GM23338 (cell line): ENCODE measurements at regions not wholly inside any gene's neighbourhood (a gene's known extent, or its start where the extent isn't known, plus 50 kb on each side); places are given as distances from the start of the nearest gene placed in this dataset.

Experiments used
- ATAC-seq: fragments of 200-7000 bp; cut with Tn5 transposase; 3 replicates; pipeline ENCODE4 v1.9.1; 2020
- DNase-seq: peaks from one replicate; pipeline ENCODE4 v3.0.0-alpha.2; 2015; ENCODE audit warnings: low spot score
- H2AFZ ChIP-seq: fragments of 200-600 bp; sonication (generic); 2 replicates; pipeline ENCODE4 v1.8.0; 2016; ENCODE audit warnings: antibody characterized with exemption, mild to moderate bottlenecking, moderate library complexity
- H3F3A ChIP-seq: fragments of 200-600 bp; sonication (generic); replicated peaks from 2 replicates; pipeline ENCODE4 v1.8.0; 2017; ENCODE audit warnings: antibody characterized with exemption, mixed run types, low read depth
- H3K27ac ChIP-seq: fragments of 200-600 bp; sonication (generic); 2 replicates; pipeline ENCODE4 v1.6.1; 2016; ENCODE audit warnings: low read depth
- H3K27me3 ChIP-seq: fragments of 200-600 bp; sonication (generic); 2 replicates; pipeline ENCODE4 v1.8.0; 2016; ENCODE audit warnings: mild to moderate bottlenecking, mixed run types, moderate library complexity; ENCODE audit not compliant: insufficient read depth
- H3K36me3 ChIP-seq: fragments of 200-600 bp; sonication (generic); 2 replicates; pipeline ENCODE4 v1.8.0; 2016; ENCODE audit warnings: mild to moderate bottlenecking; ENCODE audit not compliant: insufficient read depth
- H3K4me1 ChIP-seq: fragments of 200-600 bp; sonication (generic); 2 replicates; pipeline ENCODE4 v1.8.0; 2016; ENCODE audit warnings: mild to moderate bottlenecking, moderate library complexity; ENCODE audit not compliant: insufficient read depth
- H3K4me2 ChIP-seq: fragments of 200-600 bp; sonication (generic); 2 replicates; pipeline ENCODE4 v1.7.1; 2017; ENCODE audit warnings: mixed run types
- H3K4me3 ChIP-seq: fragments of 200-600 bp; sonication (generic); 2 replicates; pipeline ENCODE4 v1.6.1; 2016; ENCODE audit warnings: mixed run types
- H3K79me2 ChIP-seq: fragments of 200-600 bp; sonication (generic); replicated peaks from 2 replicates; pipeline ENCODE4 v1.8.0; 2017; ENCODE audit warnings: mild to moderate bottlenecking; ENCODE audit not compliant: insufficient read depth
- H3K9me2 ChIP-seq: fragments of 200-600 bp; sonication (generic); 2 replicates; pipeline ENCODE4 v1.8.0; 2017; ENCODE audit not compliant: insufficient read depth
- H4K20me1 ChIP-seq: fragments of 200-600 bp; sonication (generic); replicated peaks from 2 replicates; pipeline ENCODE4 v1.8.0; 2017; ENCODE audit warnings: mild to moderate bottlenecking; ENCODE audit not compliant: insufficient read depth
- H3K27ac Mint-ChIP-seq: 2 replicates; pipeline ENCODE4 v1.8.0; 2020; ENCODE audit warnings: inconsistent platforms, mild to moderate bottlenecking, moderate library complexity, mixed read lengths
- H3K27me3 Mint-ChIP-seq: 3 replicates; pipeline ENCODE4 v1.8.0; 2022; ENCODE audit warnings: low read depth, mild to moderate bottlenecking, moderate library complexity, mixed read lengths, inconsistent platforms; ENCODE audit not compliant: insufficient read depth, poor library complexity
- H3K36me3 Mint-ChIP-seq: 3 replicates; pipeline ENCODE4 v1.8.0; 2021; ENCODE audit warnings: low read depth, mild to moderate bottlenecking, inconsistent platforms, moderate library complexity, mixed read lengths
- H3K4me1 Mint-ChIP-seq: 3 replicates; pipeline ENCODE4 v1.8.0; 2020; ENCODE audit warnings: mild to moderate bottlenecking, inconsistent platforms, mixed read lengths
- H3K4me3 Mint-ChIP-seq: 3 replicates; pipeline ENCODE4 v1.8.0; 2021; ENCODE audit warnings: moderate library complexity, mild to moderate bottlenecking, inconsistent platforms, mixed read lengths
- H3K9me3 Mint-ChIP-seq: 3 replicates; pipeline ENCODE4 v1.8.0; 2020; ENCODE audit warnings: moderate library complexity, mild to moderate bottlenecking, inconsistent platforms, mixed read lengths
- EZH2 ChIP-seq: fragments of 200-600 bp; sonication (generic); IDR thresholded peaks from one replicate; pipeline ENCODE4 v1.8.0; 2017; ENCODE audit warnings: antibody characterized with exemption, mild to moderate bottlenecking, low read depth; ENCODE audit not compliant: unreplicated experiment
- EZH2phosphoT487 ChIP-seq: fragments of 200-600 bp; sonication (generic); IDR thresholded peaks from one replicate; pipeline ENCODE4 v1.8.1; 2018; ENCODE audit warnings: antibody characterized with exemption; ENCODE audit not compliant: unreplicated experiment
- JUNB ChIP-seq: IDR thresholded peaks from one replicate; pipeline ENCODE4 v1.6.1; 2016; ENCODE audit warnings: antibody characterized with exemption; ENCODE audit not compliant: unreplicated experiment
- NANOG ChIP-seq: IDR thresholded peaks from 2 replicates; pipeline ENCODE4 v1.6.1; 2016; ENCODE audit warnings: antibody characterized with exemption, borderline replicate concordance
- POLR2AphosphoS5 ChIP-seq: IDR thresholded peaks from 2 replicates; pipeline ENCODE4 v1.6.1; 2016; ENCODE audit warnings: antibody characterized with exemption, low read depth
- STAT1 ChIP-seq: IDR thresholded peaks from one replicate; pipeline ENCODE4 v1.6.1; 2016; ENCODE audit warnings: antibody characterized with exemption; ENCODE audit not compliant: unreplicated experiment
- ZNF331 ChIP-seq: fragments of 250-450 bp; sonication (Bioruptor Pico); IDR thresholded peaks from 2 replicates; pipeline ENCODE4 v1.5.0; 2020; ENCODE audit warnings: low read depth, mild to moderate bottlenecking, moderate library complexity
- TF ChIP-seq, protein P1 (sequence below): IDR thresholded peaks from 2 replicates; pipeline ENCODE4 v1.6.1; 2016; ENCODE audit warnings: antibody characterized with exemption
- TF ChIP-seq, protein P2 (sequence below), 2 experiments: fragments of 200-600 bp in 1 of 2; sonication (generic) in 1 of 2; conservative IDR thresholded peaks; 2 replicates each; pipeline versions ENCODE4 v1.5.1 to v1.6.1; 2016 to 2017; ENCODE audit warnings: antibody characterized with exemption in 2 of 2, low read depth in 2 of 2, mild to moderate bottlenecking in 2 of 2, moderate library complexity in 1 of 2
- TF ChIP-seq, protein P3 (sequence below): fragments of 250-450 bp; sonication (Bioruptor Pico); IDR thresholded peaks from 2 replicates; pipeline ENCODE4 v1.5.0; 2020; ENCODE audit warnings: mild to moderate bottlenecking, moderate library complexity

DNA sequence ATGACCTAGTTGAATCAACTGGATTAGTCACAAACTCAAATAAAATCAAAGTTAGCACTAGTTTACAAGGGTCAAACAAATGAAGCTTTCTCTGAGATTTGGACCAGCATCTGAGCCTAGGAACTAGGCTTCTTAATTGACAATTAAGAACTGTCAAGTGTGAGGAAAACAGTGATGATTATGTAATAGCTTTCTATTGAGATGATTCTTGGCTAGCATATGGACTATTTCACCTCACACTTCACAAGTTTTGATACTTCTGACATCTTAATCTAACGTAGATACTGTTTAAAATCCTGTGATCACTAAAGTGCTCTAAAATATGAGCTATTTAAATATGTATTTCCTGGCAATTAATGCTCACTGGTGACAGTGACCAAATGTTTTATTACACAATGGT is 542.9 kb downstream of the EFNA5 start (continued):
- TF ChIP-seq, protein P1, sequence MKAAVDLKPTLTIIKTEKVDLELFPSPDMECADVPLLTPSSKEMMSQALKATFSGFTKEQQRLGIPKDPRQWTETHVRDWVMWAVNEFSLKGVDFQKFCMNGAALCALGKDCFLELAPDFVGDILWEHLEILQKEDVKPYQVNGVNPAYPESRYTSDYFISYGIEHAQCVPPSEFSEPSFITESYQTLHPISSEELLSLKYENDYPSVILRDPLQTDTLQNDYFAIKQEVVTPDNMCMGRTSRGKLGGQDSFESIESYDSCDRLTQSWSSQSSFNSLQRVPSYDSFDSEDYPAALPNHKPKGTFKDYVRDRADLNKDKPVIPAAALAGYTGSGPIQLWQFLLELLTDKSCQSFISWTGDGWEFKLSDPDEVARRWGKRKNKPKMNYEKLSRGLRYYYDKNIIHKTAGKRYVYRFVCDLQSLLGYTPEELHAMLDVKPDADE: no peak

GRCh38 chr5:107126341-107126740 is 544.4 kb downstream of the EFNA5 start:
- Histone ChIP-seq H3K4me1 (peaks cover 8% of the 10 kb centered on the region; the same call in 1 of the 2 replicates), H3K79me2 (no peaks in the 10 kb centered on the region), H3K9me2 (no peaks in the 10 kb centered on the region), H3K4me2 (no peak overlapping the region), H4K20me1 (no peaks in the 10 kb centered on the region), H3K27ac (no peak overlapping the region), H3F3A (no peaks in the 10 kb centered on the region), H3K27me3 (no peaks in the 10 kb centered on the region), H3K36me3 (no peaks in the 10 kb centered on the region), H2AFZ (no peak overlapping the region), H3K4me3 (no peak overlapping the region)
- Mint-ChIP-seq H3K27ac (no peak overlapping the region), H3K4me1 (peaks cover 7% of the 10 kb centered on the region; the same call in 1 of the 3 replicates), H3K27me3 (no peaks in the 10 kb centered on the region), H3K4me3 (no peak overlapping the region), H3K9me3 (no peaks in the 10 kb centered on the region), H3K36me3 (no peaks in the 10 kb centered on the region)
- ATAC-seq (no peak), DNase-seq (no peak)
- TF ChIP-seq, protein P2, sequence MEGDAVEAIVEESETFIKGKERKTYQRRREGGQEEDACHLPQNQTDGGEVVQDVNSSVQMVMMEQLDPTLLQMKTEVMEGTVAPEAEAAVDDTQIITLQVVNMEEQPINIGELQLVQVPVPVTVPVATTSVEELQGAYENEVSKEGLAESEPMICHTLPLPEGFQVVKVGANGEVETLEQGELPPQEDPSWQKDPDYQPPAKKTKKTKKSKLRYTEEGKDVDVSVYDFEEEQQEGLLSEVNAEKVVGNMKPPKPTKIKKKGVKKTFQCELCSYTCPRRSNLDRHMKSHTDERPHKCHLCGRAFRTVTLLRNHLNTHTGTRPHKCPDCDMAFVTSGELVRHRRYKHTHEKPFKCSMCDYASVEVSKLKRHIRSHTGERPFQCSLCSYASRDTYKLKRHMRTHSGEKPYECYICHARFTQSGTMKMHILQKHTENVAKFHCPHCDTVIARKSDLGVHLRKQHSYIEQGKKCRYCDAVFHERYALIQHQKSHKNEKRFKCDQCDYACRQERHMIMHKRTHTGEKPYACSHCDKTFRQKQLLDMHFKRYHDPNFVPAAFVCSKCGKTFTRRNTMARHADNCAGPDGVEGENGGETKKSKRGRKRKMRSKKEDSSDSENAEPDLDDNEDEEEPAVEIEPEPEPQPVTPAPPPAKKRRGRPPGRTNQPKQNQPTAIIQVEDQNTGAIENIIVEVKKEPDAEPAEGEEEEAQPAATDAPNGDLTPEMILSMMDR (conservative IDR thresholded peaks at IDR 0.05; ENCODE audit: low read depth in 2 of 2): no peak
- TF ChIP-seq NANOG (no peak), STAT1 (no peak)

DNA sequence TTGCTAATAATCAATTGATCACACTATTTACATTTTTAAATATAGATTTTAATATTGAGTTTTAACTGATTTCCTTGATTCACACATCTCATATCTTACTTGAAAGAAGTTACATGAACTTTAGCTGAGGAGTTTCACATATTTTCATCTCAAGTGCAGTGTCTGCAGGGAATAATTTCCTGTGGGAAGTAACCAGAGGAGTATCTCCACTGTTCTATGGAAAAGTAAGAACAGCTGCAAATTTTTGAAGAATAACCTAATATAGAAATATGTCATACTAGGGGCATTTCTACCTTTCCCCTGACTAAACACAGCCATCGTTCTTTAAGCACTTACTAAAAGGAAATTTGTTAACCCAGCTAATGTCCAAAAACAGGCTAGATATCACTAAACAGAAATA is 546.4 kb downstream of the EFNA5 start:
- Histone ChIP-seq H3K4me2 (no peak overlapping the region), H3K4me3 (no peak overlapping the region), H3K79me2 (no peaks in the 10 kb centered on the region), H2AFZ (no peak overlapping the region), H3K9me2 (no peaks in the 10 kb centered on the region), H3K27me3 (no peaks in the 10 kb centered on the region), H3K4me1 (peaks cover 14% of the 10 kb centered on the region), H3K27ac (no peak overlapping the region), H3K36me3 (no peaks in the 10 kb centered on the region), H4K20me1 (no peaks in the 10 kb centered on the region), H3F3A (no peaks in the 10 kb centered on the region)
- H3K4me3 Mint-ChIP-seq: no peak overlapping the region
- H3K9me3 Mint-ChIP-seq: no peaks in the 10 kb centered on the region
- no peaks in the 10 kb centered on the region for H3K27me3 Mint-ChIP-seq
- DNase-seq: no peak
- H3K4me1 Mint-ChIP-seq: peaks cover 14% of the 10 kb centered on the region
- H3K27ac Mint-ChIP-seq: no peak overlapping the region
- H3K36me3 Mint-ChIP-seq: no peaks in the 10 kb centered on the region
- ATAC-seq: no peak
- TF ChIP-seq EZH2phosphoT487: no peak
- TF ChIP-seq POLR2AphosphoS5: no peak
- no peak for TF ChIP-seq EZH2
- no peak for TF ChIP-seq JUNB
- no peak for TF ChIP-seq NANOG
- no peak for TF ChIP-seq STAT1
- TF ChIP-seq, protein P1: no peak
- no peak for TF ChIP-seq ZNF331 (CRISPR knock-in tag)
- TF ChIP-seq, protein P3, sequence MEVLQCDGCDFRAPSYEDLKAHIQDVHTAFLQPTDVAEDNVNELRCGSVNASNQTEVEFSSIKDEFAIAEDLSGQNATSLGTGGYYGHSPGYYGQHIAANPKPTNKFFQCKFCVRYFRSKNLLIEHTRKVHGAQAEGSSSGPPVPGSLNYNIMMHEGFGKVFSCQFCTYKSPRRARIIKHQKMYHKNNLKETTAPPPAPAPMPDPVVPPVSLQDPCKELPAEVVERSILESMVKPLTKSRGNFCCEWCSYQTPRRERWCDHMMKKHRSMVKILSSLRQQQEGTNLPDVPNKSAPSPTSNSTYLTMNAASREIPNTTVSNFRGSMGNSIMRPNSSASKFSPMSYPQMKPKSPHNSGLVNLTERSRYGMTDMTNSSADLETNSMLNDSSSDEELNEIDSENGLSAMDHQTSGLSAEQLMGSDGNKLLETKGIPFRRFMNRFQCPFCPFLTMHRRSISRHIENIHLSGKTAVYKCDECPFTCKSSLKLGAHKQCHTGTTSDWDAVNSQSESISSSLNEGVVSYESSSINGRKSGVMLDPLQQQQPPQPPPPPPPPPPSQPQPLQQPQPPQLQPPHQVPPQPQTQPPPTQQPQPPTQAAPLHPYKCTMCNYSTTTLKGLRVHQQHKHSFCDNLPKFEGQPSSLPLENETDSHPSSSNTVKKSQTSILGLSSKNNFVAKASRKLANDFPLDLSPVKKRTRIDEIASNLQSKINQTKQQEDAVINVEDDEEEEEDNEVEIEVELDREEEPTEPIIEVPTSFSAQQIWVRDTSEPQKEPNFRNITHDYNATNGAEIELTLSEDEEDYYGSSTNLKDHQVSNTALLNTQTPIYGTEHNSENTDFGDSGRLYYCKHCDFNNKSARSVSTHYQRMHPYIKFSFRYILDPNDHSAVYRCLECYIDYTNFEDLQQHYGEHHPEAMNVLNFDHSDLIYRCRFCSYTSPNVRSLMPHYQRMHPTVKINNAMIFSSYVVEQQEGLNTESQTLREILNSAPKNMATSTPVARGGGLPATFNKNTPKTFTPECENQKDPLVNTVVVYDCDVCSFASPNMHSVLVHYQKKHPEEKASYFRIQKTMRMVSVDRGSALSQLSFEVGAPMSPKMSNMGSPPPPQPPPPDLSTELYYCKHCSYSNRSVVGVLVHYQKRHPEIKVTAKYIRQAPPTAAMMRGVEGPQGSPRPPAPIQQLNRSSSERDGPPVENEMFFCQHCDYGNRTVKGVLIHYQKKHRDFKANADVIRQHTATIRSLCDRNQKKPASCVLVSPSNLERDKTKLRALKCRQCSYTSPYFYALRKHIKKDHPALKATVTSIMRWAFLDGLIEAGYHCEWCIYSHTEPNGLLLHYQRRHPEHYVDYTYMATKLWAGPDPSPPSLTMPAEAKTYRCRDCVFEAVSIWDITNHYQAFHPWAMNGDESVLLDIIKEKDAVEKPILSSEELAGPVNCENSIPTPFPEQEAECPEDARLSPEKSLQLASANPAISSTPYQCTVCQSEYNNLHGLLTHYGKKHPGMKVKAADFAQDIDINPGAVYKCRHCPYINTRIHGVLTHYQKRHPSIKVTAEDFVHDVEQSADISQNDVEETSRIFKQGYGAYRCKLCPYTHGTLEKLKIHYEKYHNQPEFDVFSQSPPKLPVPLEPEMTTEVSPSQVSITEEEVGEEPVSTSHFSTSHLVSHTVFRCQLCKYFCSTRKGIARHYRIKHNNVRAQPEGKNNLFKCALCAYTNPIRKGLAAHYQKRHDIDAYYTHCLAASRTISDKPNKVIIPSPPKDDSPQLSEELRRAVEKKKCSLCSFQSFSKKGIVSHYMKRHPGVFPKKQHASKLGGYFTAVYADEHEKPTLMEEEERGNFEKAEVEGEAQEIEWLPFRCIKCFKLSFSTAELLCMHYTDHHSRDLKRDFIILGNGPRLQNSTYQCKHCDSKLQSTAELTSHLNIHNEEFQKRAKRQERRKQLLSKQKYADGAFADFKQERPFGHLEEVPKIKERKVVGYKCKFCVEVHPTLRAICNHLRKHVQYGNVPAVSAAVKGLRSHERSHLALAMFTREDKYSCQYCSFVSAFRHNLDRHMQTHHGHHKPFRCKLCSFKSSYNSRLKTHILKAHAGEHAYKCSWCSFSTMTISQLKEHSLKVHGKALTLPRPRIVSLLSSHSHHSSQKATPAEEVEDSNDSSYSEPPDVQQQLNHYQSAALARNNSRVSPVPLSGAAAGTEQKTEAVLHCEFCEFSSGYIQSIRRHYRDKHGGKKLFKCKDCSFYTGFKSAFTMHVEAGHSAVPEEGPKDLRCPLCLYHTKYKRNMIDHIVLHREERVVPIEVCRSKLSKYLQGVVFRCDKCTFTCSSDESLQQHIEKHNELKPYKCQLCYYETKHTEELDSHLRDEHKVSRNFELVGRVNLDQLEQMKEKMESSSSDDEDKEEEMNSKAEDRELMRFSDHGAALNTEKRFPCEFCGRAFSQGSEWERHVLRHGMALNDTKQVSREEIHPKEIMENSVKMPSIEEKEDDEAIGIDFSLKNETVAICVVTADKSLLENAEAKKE (CRISPR knock-in tag): no peak
